ENCODE measurements at regions not wholly inside any gene's neighbourhood (a gene's known extent, or its start where the extent isn't known, plus 50 kb on each side); places are given as distances from the start of the nearest gene placed in this dataset.

- Histone ChIP-seq H4K5ac (ENCODE audit: low read depth, low read length) (no peak overlapping the region), H2AFZ (replicated peaks; ENCODE audit: low read length, poor library complexity) (no peak overlapping the region), H3K9me1 (ENCODE audit: insufficient read depth, low read length) (no peaks in the 10 kb centered on the region), H4K91ac (ENCODE audit: insufficient read depth, low read depth, low read length) (no peak overlapping the region), H3K4me3 (ENCODE audit: insufficient read depth, low read depth, low read length) (no peak overlapping the region), H3K4me2 (ENCODE audit: low read depth, low read length) (no peak overlapping the region), H3K36me3 (ENCODE audit: control insufficient read depth, insufficient read depth, low read length) (no peaks in the 10 kb centered on the region), H4K20me1 (ENCODE audit: insufficient read depth, low read length) (no peaks in the 10 kb centered on the region), H3K4me1 (ENCODE audit: control insufficient read depth, insufficient read depth, low read length) (no peaks in the 10 kb centered on the region), H3K23ac (ENCODE audit: low read depth, low read length) (no peak overlapping the region), H4K8ac (ENCODE audit: low read depth in 2 of 2, low read length in 2 of 2) (no peak overlapping the region), H3K79me1 (ENCODE audit: low read depth in 1 of 2, low read length in 2 of 2) (no peaks in the 10 kb centered on the region), H3K18ac (ENCODE audit: low read depth, low read length) (no peak overlapping the region), H3K27me3 (ENCODE audit: control insufficient read depth, insufficient read depth, low read length) (peaks cover 2% of the 10 kb centered on the region), H3K9ac (ENCODE audit: low read depth, low read length) (no peak overlapping the region), H2AK5ac (ENCODE audit: low read depth, low read length) (no peak overlapping the region), H2BK120ac (ENCODE audit: low read depth, low read length) (no peak overlapping the region), H3K9me3 (ENCODE audit: control insufficient read depth, insufficient read depth, low read length) (0 out of 2 replicates have a peak, but pooled peaks cover 2% of the 10 kb centered on the region), H2BK15ac (ENCODE audit: low read depth, low read length) (no peak overlapping the region), H2BK5ac (ENCODE audit: low read depth, low read length, poor library complexity, severe bottlenecking) (no peak overlapping the region), H2BK20ac (ENCODE audit: low read depth, low read length) (no peak overlapping the region), H2AK9ac (replicated peaks; ENCODE audit: low read depth, low read length, poor library complexity) (no peak overlapping the region), H3K27ac (ENCODE audit: insufficient read depth, low read length) (no peak overlapping the region), H3K4ac (ENCODE audit: low read depth, low read length) (no peak overlapping the region), H3K56ac (ENCODE audit: extremely low read depth, insufficient read depth, low read length) (no peak overlapping the region), H3K14ac (replicated peaks; ENCODE audit: low read depth, low read length) (no peak overlapping the region)
- in situ Hi-C loops (cut with MboI; ENCODE audit: low sequenced_read_pairs), result loop anchor here (25.0 kb wide), 1 partner anchor 512 kb away; no protein-coding TSS in a partner anchor
- CTCF ChIA-PET, result no interaction called here
- dilution Hi-C loops (cut with HindIII; ENCODE audit: low sequenced_read_pairs, unreplicated experiment), result no loop called here
- BruUV-seq (replicated peaks), result no TSS peak
- no peak for TF ChIP-seq CTCF (conservative IDR thresholded peaks at IDR 0.05; ENCODE audit: low read depth, low read length)
- TF ChIP-seq MAZ (IDR thresholded peaks at IDR 0.05; ENCODE audit: borderline replicate concordance, low read depth, low read length), result no peak
- TF ChIP-seq, protein P1, sequence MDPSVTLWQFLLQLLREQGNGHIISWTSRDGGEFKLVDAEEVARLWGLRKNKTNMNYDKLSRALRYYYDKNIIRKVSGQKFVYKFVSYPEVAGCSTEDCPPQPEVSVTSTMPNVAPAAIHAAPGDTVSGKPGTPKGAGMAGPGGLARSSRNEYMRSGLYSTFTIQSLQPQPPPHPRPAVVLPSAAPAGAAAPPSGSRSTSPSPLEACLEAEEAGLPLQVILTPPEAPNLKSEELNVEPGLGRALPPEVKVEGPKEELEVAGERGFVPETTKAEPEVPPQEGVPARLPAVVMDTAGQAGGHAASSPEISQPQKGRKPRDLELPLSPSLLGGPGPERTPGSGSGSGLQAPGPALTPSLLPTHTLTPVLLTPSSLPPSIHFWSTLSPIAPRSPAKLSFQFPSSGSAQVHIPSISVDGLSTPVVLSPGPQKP (IDR thresholded peaks at IDR 0.05; ENCODE audit: borderline replicate concordance, low read depth, low read length), result no peak
- no peak for TF ChIP-seq POLR2A (IDR thresholded peaks at IDR 0.05; ENCODE audit: low read depth, low read length)
- POLR2A ChIA-PET (ENCODE audit: unreplicated experiment), result no interaction called here
- DNase-seq, result no peak
- WGBS, 2 experiments (ENCODE audit: extremely low coverage in 2 of 2, insufficient read length in 1 of 2), result 80% methylated on average over 1 of the region's 3 CpGs; no CpG with 5 or more reads in 1 of the 2 experiments
- ATAC-seq (ENCODE audit: low read depth), result no peak
- intact Hi-C loops (cut with micrococcal nuclease), result no loop called here
These were observed 67.6 kb upstream of the PDE4B start for GRCh38 chr1:65725064-65725463.
